ENCODE measurements at regions not wholly inside any gene's neighbourhood (a gene's known extent, or its start where the extent isn't known, plus 50 kb on each side); places are given as distances from the start of the nearest gene placed in this dataset.

DNA sequence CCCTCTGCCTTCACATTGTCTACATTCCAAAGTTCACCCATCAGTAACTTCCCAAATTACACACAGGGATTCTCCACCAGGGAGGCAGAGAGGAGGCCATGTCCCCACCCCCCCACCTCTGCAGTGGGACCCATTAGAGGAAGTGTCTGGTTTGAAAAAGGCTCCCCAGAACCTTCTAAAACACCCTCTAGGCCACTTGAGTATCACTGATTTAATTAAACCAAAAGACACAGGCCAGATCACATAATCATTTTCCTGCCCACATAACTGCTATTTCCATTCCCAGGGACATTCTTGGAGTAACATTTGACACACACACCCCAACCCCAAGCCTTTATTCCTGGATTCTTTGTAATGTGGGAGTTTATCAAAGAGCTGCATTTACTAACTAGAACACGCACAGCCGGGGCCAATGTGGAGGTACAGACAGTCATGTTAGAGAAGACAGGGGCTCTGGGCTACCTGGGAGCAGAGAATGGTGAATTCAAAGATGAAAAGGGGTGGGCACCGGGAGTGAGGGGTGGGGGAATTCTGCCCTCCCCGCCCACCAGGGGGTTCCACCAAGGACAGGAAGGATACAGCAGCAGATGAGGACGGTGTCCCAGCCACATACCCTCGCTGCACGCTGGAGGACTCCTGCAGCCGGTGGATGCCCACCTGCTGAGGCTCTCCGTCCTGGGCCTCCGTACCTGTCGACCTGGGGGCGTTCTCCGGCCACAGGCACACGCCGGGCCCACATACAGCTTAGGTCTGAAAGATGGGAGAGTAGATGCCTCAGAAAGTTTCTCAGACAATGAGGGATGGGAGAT, 201.4 kb upstream of the CTNNB1 start:
- no peak for DNase-seq

DNA sequence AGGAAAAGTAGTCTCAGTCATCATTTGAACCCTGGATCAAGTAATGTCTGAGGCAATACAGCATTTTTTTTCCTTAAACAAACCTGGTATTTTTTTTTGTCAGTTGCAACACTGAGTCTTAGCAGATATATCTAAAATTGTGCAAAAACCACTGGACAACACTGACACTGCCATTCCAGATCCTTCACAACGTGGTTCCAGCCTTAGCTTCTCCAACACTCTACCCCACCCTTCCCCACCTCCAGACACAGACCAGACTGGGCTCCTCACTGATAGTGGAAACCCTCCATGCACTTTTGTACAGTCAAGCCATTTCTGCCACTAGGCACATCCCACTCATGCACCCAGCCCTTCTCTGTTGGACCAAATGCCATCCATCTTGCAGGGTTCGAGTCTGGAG, 199.6 kb upstream of the CTNNB1 start:
- no peak for DNase-seq

DNA sequence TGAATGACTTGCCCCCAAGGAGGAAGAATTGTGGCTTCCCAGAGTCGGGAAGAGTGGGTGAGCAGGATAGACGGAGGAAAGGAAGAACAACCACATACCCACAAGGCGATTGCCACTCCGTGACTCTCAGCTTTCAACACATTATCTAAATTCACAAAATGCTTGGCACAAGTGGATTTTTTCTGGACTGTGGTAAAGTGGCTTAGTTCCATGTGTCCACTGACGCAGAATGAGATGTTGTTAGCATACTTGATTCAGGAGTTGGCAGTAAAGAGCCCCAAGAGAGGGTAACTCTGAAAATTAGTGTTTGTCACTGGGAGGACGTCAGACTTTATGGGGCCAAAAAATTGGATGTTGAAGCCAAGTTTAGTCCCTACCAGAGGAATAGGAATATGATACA, 198.8 kb upstream of the CTNNB1 start:
- no peak for DNase-seq

DNA sequence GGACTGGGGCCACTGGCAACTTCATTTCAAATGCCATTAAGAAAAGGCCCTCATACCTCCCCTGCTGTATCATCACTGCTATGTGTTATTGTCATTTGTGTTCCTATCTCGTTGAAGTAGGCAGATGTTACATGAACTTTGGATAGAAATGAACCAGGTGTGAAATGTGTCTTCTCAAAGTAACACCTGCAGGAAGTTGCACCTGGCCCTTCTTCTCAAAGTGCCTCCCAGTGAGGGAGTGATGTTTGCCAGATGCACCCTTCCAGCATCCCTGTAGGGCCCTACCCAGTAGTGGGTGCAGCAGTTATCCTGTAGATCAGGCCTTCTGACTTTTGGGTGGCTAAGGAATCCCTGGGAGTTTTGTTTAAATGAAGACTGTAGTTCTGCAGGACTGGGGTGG, 197.7 kb upstream of the CTNNB1 start:
- DNase-seq: no peak

DNA sequence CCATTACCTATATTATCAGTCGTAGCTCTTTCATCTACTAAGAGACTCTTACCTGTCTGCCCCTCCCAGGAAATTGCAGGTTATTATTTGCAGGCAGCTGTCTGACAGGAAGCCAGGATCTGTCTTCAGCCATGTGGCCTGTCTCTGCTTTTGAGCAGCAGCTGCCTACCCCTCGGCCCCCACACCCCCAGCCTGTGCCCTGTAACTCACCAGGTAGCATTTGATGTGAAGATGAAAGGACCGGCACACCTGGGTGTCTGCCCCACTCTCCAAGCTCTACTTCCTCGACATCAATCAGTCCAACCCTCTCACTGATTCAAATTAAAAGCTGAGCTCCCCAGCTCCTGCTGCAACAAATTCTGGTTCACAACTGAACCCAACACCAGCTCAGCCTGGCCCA, 197.2 kb upstream of the CTNNB1 start:
- DNase-seq: no peak

DNA sequence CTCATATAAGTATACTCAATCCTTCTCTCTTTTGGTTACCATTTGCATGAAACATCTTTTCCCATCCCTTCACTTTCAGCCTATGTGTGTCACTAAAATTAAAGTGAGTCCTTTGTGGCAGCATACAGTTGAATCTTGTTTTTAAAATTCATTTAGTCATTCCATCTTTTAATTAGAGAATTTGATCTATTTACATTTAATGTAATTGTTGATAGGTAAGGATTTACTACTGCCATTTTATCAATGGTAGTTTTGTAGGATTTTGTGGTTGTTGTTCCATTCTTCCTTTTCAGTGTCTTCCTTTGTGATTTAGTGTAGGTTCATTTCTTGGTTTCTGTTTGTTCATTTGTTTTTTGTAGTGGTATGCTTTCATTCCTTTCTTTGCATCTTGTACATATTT, 191.9 kb upstream of the CTNNB1 start:
- DNase-seq: no peak

DNA sequence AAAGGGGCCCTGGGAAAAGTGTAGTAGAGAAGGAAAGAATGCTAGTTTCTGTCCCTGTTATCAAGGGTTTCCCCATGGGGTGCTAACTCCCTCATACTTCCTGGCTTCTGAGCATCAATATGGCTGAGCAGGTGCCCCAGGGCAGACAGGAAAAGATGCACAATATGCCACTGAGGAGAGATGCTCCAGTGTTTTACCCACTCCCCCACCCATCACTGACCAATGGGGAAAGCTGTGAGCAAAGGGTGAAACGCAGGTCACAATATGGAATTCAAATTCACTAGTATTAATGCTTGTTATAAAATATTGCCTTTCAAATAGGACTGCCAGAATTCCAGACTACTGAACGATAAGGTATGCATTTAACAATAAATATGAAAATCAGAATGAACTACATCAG, 187.5 kb upstream of the CTNNB1 start:
- no peak for DNase-seq

DNA sequence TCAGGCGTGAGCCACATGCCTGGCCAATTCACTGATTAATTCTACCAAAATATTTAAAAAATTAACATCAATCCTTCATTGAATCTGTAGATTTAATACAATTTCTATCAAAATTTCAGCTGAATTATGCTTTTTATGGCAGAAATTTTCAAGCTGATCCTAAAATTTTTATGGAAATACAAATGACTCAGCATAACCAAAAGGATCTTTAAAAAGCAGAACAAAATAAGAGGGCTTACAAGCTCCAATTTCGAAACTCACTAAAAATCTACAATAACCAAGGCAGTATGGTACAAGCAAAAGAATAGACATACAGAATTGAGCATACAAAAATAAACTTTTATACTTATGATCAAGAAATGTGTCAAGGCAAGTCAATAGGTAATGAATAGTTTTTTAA, 180.4 kb upstream of the CTNNB1 start:
- no peak for DNase-seq

DNA sequence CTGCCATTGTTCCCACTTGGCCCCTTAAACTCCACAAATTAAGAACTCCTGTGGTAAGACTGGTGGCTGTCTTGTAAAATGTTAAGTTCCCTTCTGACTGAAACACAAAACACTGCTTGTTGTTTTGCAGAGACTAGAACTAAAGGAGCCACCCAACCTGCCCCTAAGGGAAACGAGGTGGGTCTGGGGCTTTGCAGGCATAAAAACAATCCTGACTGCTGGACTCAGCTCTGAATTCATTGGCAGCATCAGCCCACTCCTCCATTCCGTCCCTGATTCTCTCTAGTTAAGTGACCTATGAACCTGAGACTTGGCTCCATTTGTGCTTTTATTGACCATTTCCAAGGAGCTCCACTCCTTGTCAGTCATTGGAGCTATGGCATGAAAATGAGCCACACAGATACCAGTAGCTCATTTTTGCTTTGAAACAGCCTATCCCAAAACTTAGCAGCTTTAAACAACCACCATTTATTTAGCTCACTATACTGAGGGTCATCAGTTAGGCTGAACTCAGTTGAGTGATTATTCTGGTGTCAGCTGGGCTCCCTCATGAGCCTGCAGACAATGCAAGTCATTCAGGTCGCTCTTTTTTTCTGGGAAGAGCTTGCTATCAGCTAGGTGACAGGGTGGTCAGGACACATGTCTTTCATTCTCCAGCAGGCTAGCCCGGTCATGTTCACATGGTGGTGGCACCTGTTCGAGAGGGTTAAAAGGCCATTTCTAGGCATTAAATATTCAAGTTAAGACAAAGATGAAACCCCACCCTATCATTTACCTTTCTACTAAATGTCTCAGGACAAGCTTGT, 175.1 kb upstream of the CTNNB1 start:
- DNase-seq: no peak

DNA sequence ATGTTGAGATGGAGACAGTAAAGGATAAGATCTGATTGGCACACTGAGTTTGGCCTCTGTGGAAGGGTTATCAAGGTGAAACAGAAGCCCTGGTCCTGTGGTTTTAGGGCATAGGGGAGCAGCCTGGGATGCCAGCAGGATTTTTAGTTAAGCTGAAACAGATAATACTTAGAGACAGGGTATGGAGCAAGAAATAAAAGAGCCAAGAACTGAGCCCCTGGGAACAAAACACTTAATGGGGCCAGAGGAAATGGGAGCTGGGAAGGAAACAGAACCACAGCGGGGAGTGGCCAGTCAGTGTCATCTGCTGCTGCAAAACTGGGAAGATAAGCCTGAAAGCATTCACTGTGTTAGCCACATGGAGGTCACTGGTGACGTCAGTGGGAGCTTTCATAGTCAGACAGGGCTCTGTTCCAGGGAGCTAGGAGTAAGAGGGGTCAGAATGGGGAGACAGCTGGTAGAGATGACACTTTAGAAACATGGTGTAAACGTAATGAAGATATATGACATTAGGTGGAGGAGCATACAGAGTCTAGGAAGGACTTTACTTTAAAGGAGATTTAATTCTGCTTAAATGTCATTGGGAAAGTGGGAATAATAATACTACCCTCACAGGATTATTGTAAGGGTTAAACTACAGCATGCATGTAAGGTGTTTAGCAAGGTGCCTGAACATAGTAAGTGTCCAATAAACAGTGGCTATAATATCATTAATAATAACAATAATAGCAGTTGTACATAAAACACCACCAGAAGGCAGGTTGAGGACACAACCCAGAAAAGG, 172.7 kb upstream of the CTNNB1 start:
- DNase-seq: no peak

DNA sequence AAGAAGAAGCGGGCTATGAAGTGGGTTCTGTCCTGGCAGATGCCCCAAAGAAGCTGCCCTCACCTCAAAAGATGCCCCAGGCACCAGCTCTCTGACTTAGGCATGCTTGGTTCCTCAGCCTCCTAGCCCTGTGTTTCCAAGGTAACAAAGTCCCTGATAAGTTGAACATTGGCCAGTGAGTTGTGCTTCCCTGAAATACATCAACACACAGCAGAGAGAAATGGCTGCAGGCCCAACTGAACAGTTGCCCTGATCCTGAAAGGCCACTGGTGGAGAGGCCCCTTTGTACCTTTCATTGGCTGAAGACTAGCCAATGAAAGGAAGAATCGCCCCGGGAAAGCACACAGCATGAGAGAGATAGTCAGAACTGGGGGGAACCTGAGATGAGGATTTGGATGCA, 169.9 kb upstream of the CTNNB1 start:
- no peak for DNase-seq

DNA sequence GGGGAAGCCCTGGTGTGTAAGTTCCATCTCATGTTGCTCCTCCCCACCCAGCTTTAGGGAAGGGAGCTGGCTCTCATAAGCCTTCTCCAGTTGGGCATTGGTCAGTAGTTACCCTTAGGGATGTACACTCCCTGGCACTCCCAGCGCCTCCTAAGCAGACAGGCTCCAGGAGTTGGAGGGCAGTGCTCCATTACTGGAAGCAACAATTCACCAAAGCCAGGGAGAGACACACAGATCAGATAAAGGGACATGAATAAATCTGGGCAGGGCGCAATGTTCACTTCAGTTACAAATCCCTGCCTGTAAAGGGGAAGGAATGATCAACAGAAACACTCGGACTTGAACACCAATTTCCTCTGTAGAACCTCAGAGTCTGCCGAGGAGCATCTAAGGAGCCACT, 169.1 kb upstream of the CTNNB1 start:
- DNase-seq: no peak

DNA sequence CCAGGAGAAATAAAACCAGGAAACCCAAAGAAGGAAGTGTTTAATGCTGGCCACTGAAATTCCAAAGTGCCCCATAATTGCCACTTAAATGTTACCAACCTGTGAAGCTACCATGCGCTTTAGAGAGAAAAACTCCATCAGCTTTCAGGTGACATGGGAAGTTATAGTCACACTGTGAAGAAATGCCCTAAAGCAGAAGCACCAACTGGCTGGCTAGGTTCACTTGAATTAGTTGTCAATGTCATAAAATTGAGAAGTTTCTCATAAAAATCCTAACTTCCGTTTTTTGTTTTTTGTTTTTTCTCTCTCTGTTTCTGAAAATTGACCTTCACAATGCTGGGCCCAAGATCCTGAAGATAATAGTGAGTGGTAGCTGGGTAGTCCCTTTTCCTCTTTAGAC, 167.9 kb upstream of the CTNNB1 start:
- no peak for DNase-seq

DNA sequence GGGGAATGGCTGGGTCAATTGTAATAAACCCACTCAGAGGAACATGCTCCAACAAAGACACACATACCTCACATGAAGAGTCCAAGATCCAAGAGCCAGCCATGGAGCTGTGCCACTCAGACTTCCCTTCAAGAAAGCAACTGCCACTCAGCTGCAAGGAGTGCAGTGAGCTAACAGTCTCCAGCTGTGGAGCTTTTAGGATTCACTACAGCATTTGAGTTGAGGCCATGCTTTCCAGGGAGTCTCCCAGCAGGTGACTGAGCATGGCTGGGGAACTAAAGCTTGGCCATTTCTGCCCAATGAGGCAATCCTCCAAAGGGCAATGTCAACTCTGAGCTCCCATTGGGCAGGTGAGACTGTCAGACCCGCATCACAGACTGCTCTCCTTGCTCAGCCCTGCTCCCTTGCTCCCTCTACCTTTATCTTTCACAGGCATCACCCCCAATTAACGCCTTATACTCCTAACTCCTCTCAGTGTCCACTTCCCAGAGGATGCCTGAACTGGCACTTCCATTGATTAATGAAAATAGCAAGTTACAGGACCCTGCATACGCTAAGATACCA, 165.3 kb upstream of the CTNNB1 start:
- DNase-seq: no peak

DNA sequence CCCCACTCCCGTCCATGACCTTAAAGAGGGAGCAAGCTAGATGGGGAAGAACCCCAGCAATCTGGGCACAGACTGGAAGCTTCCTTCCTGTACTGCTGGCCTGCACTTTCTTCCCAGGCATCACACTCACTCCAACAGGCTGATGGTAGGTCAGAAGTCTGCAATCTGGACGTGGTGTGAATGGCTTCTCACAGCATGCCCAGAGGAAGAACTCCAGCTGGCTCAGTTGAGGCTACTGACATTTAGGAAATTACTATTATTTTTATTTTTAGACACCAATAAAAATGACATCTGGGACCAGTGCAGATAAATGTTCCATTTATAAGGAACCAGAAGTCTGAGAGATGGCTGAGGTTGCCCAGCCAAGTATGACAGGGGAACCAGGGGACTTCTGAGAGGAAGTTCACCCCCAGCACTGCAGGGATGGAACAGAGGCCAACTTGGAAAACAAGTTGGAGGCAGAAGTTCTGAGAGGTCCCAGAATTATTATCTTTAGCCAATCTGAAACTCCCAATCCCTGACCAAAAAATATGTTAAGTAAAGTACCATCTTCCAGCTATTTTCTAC, 163.8 kb upstream of the CTNNB1 start:
- no peak for DNase-seq

DNA sequence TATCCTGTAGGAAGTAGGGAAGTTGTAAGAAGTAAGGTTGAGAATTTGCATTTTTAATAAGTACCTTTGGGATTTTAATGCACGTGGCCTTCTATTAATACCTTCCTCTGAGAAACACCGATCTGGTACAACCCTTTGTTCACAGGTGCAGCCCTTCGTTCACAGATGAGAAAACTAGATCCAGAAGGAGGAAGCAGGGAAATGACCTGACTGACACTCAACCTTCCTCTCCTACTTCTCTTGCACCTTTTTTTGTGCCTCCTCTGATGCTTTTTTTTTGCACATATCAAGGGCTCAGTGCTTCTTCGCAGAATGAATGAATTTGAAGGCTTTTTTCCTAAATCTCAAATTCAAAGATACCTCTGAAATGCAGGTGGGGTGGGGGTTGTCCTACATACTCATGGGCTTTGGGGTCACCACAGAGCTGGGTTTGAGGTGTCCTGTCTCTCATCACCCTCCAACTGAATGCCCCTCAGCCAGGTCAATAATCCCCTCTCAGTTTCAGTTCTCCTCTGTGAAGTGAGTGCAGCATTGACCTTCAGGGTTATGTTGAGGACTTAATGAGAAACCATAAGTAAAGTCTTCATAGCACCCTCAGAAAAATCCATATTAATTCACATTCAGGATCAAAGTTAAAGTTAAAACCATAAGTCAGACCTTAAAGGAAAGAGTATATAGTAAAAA, 161.5 kb upstream of the CTNNB1 start:
- no peak for DNase-seq

DNA sequence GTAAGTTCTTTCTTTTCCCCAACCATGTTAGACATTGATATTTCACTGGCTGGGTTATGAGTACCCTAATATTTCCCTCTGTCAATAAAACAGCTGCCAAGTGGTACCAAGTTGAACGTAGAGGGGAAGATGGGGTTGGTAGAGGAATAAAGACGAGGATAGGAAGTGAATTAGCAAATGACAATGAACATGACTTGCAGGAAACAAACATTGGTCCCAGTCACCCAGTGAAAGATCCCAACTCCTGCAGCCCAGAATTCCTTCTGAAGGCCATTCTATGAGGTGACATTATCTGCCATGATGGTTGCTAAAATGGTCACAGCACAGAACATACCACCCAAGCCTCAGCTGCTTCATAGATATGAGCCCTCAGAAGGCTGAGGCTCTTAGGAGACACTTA, 159.0 kb upstream of the CTNNB1 start:
- no peak for DNase-seq

DNA sequence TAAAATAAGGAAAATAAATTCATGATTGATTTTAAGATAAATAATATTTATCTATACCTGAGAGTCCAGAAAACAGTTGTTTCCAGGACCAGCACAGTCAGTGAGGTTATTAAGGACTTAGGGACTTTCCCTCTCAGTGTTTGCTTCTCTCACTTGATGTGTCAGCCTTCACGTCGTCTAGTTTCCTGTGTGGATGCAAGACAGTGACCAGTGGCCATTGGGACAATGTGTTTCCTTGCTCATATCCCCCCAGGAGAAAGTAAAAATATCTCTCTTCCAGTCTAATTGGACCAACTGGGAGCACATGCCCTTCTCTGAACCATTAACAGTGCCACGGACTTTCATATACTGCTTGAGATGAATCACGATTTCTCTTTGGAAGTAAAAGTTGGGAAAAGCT, 157.8 kb upstream of the CTNNB1 start:
- DNase-seq: no peak

DNA sequence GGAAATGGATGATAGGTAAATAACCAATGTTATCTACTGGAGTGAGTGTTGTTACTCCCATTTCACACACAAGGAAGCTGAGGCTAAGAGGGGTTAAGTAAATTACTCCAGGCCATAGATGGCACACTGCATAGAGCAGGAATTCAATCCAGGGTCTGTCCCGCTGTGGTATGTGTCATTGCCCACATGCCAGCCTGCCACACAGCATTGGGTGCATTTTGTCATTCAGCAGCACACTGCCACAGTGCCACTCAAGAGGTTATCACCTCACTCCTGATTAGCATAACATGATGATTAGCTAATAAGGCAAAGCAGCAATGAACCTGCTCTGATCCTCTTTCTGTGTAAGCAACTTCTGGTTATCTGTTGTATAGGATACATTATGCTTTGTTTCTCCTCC, 157.4 kb upstream of the CTNNB1 start:
- no peak for DNase-seq

DNA sequence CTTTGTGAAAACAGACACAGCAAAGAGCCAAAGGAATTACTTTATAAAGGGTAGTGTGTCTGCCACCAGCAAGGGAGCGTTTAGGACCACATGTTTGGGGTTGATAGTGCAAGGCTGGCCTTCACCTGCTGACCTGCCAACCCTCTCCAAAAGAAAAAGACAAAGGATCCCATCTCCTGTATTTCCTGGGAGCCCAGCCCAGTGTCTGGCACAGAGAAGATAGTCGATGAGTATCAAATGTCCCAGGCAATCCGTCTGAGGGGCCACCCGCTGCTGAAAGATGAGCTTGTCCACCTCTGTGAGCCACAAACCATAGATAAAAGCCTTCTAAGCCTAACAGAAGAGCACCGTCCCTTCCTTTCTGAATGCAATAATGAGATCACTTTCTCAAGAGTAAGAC, 154.8 kb upstream of the CTNNB1 start:
- DNase-seq: no peak

DNA sequence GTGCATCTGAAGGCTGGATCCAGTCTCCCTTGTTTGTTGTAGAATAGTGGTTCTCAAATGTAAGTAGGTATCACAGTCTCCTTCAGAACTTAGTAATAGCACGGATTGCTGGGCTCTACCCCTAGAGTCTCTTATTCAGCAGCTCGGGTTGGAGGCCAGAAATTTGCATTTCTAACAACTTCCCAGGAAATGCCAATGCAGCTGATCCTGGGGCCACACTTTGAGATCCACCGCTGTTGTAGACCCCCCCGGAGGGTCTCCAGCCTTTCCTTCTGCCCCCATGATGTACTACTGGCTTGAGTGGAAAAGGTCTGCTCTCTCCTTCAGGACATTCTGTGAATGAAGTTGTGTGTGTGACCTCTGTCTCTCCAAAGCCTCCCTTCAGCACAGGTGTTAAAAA, 153.8 kb upstream of the CTNNB1 start:
- no peak for DNase-seq

DNA sequence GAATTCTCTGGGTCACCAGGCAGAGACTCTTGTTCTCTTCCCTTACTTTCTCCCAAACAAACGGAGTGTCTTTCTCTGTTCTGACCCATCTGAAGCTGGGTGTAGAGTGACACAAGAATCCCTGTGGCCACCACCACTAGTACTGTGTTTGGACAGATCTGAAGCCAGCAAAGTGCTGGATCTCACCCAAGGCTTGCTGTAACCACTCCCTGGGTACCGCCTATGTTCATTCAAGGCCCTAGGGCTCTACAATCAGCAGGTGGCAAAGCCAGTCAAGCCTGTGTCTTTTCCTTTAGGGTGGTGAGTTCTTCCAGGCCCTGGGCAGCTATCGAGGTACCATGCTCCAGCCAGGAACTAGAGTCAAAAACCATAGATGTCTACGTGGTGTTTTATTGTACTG, 149.2 kb upstream of the CTNNB1 start:
- no peak for DNase-seq

All from activated CD4-positive, alpha-beta T cell treated with anti-CD3 and anti-CD28 coated beads, Interleukin-2, amount 50 U/mL, for 4 hours (primary cell).